Activated naive CD4-positive, alpha-beta T cell treated with anti-CD3 and anti-CD28 coated beads, Interleukin-2, amount 50 U/mL, for 72 hours (primary cell): ENCODE measurements at regions not wholly inside any gene's neighbourhood (a gene's known extent, or its start where the extent isn't known, plus 50 kb on each side); places are given as distances from the start of the nearest gene placed in this dataset.

Experiments
- ATAC-seq, 2 donors: fragments of 150-1000 bp; cut with Tn5 transposase; 2 replicates each; pipeline ENCODE4 v1.10.0; 2021; ENCODE audit warnings: mild to moderate bottlenecking in 2 of 2, moderate library complexity in 2 of 2
- DNase-seq, 2 donors: peaks; one replicate each; pipeline ENCODE4 v3.0.0; 2021 to 2022; ENCODE audit warnings: low spot score in 2 of 2
- H3K27ac Mint-ChIP-seq, 2 donors: one replicate each; pipeline ENCODE4 v1.8.0; 2022; ENCODE audit warnings: mild to moderate bottlenecking in 2 of 2, mixed read lengths in 2 of 2
- H3K36me3 Mint-ChIP-seq, 2 donors: one replicate each; pipeline ENCODE4 v1.8.0; 2022; ENCODE audit warnings: mixed read lengths in 2 of 2
- H3K9me3 Mint-ChIP-seq, 2 donors: one replicate each; pipeline ENCODE4 v1.8.0; 2022; ENCODE audit warnings: mixed read lengths in 2 of 2

- DNase-seq, result no peak
- H3K27ac Mint-ChIP-seq, result no peak overlapping the region
- H3K36me3 Mint-ChIP-seq, result no peaks in the 10 kb centered on the region
- no peak for ATAC-seq
- peaks cover 10 to 12% of the 10 kb centered on the region in 2 donors for H3K9me3 Mint-ChIP-seq
These were observed 205.4 kb upstream of the PCSK2 start for GRCh38 chr20:17021481-17021880.

- Mint-ChIP-seq H3K36me3 (no peaks in the 10 kb centered on the region), H3K27ac (no peak overlapping the region), H3K9me3 (peaks cover 13 to 21% of the 10 kb centered on the region in 2 donors)
- no peak for DNase-seq
- ATAC-seq, result no peak
These were observed 203.8 kb upstream of the PCSK2 start for GRCh38 chr20:17023036-17023435.

GRCh38 chr20:17023806-17024205, 203.0 kb upstream of the PCSK2 start:
- H3K27ac Mint-ChIP-seq, result no peak overlapping the region
- DNase-seq, result no peak
- H3K36me3 Mint-ChIP-seq, result no peaks in the 10 kb centered on the region
- peaks cover 17 to 25% of the 10 kb centered on the region in 2 donors for H3K9me3 Mint-ChIP-seq
- no peak for ATAC-seq

- DNase-seq (no peak), ATAC-seq (no peak)
- no peaks in the 10 kb centered on the region for H3K36me3 Mint-ChIP-seq
- H3K27ac Mint-ChIP-seq, result no peak overlapping the region
- peaks cover 17 to 28% of the 10 kb centered on the region in 2 donors for H3K9me3 Mint-ChIP-seq
These were observed 202.2 kb upstream of the PCSK2 start for GRCh38 chr20:17024513-17025119.

- no peak for DNase-seq
- H3K36me3 Mint-ChIP-seq, result no peaks in the 10 kb centered on the region
- no peak overlapping the region for H3K27ac Mint-ChIP-seq
- ATAC-seq, result no peak
- H3K9me3 Mint-ChIP-seq, result peaks cover 14 to 27% of the 10 kb centered on the region in 2 donors
These were observed 200.5 kb upstream of the PCSK2 start for GRCh38 chr20:17026346-17026745.

GRCh38 chr20:17029698-17030097, 197.1 kb upstream of the PCSK2 start:
- Mint-ChIP-seq H3K36me3 (no peaks in the 10 kb centered on the region), H3K9me3 (peaks cover 16 to 30% of the 10 kb centered on the region in 2 donors), H3K27ac (no peak overlapping the region)
- DNase-seq (no peak), ATAC-seq (no peak)

- peaks cover 2 to 10% of the 10 kb centered on the region in 2 donors for H3K9me3 Mint-ChIP-seq
- H3K36me3 Mint-ChIP-seq, result no peaks in the 10 kb centered on the region
- DNase-seq (no peak), ATAC-seq (no peak)
- H3K27ac Mint-ChIP-seq, result no peak overlapping the region
These were observed 190.3 kb upstream of the PCSK2 start for GRCh38 chr20:17036541-17036940.

GRCh38 chr20:17042122-17042521, 184.7 kb upstream of the PCSK2 start:
- Mint-ChIP-seq H3K9me3 (peaks cover 4 to 10% of the 10 kb centered on the region in 2 donors), H3K27ac (no peak overlapping the region), H3K36me3 (no peaks in the 10 kb centered on the region)
- no peak for DNase-seq
- ATAC-seq, result no peak

GRCh38 chr20:17043323-17043722, 183.5 kb upstream of the PCSK2 start:
- H3K36me3 Mint-ChIP-seq, result no peaks in the 10 kb centered on the region
- ATAC-seq, result no peak
- H3K9me3 Mint-ChIP-seq, result peaks cover 8 to 11% of the 10 kb centered on the region in 2 donors
- no peak overlapping the region for H3K27ac Mint-ChIP-seq
- DNase-seq, result no peak

GRCh38 chr20:17044891-17045290, 181.9 kb upstream of the PCSK2 start:
- Mint-ChIP-seq H3K27ac (no peak overlapping the region), H3K36me3 (no peaks in the 10 kb centered on the region), H3K9me3 (peaks cover 8 to 11% of the 10 kb centered on the region in 2 donors)
- DNase-seq (no peak), ATAC-seq (no peak)

GRCh38 chr20:17059465-17059864, 167.4 kb upstream of the PCSK2 start:
- DNase-seq (no peak), ATAC-seq (no peak)
- H3K36me3 Mint-ChIP-seq, result peaks cover 0 to 6% of the 10 kb centered on the region in 2 donors
- H3K9me3 Mint-ChIP-seq, result peaks cover 23 to 31% of the 10 kb centered on the region in 2 donors
- H3K27ac Mint-ChIP-seq, result no peak overlapping the region

GRCh38 chr20:17061715-17062114, 165.1 kb upstream of the PCSK2 start:
- H3K27ac Mint-ChIP-seq, result no peak overlapping the region
- no peak for DNase-seq
- H3K9me3 Mint-ChIP-seq, result peaks cover 23 to 26% of the 10 kb centered on the region in 2 donors
- ATAC-seq, result no peak
- peaks cover 0 to 6% of the 10 kb centered on the region in 2 donors for H3K36me3 Mint-ChIP-seq

GRCh38 chr20:17062712-17063111, 164.1 kb upstream of the PCSK2 start:
- Mint-ChIP-seq H3K36me3 (no peaks in the 10 kb centered on the region), H3K27ac (no peak overlapping the region), H3K9me3 (peaks cover 14 to 19% of the 10 kb centered on the region in 2 donors)
- ATAC-seq (no peak), DNase-seq (no peak)

GRCh38 chr20:17066902-17067301, 159.9 kb upstream of the PCSK2 start:
- no peak for DNase-seq
- Mint-ChIP-seq H3K9me3 (peaks cover 17 to 19% of the 10 kb centered on the region in 2 donors), H3K27ac (no peak overlapping the region), H3K36me3 (peaks cover 0 to 4% of the 10 kb centered on the region in 2 donors)
- ATAC-seq, result no peak

- Mint-ChIP-seq H3K36me3 (peaks cover 0 to 4% of the 10 kb centered on the region in 2 donors), H3K27ac (no peak overlapping the region), H3K9me3 (peaks cover 13 to 19% of the 10 kb centered on the region in 2 donors)
- DNase-seq, result no peak
- no peak for ATAC-seq
These were observed 158.6 kb upstream of the PCSK2 start for GRCh38 chr20:17068084-17068711.

GRCh38 chr20:17077030-17077429, 149.8 kb upstream of the PCSK2 start:
- ATAC-seq, result no peak
- peaks cover 14 to 19% of the 10 kb centered on the region in 2 donors for H3K9me3 Mint-ChIP-seq
- H3K36me3 Mint-ChIP-seq, result no peaks in the 10 kb centered on the region
- H3K27ac Mint-ChIP-seq, result no peak overlapping the region
- DNase-seq, result no peak

- H3K27ac Mint-ChIP-seq, result no peak overlapping the region
- no peak for ATAC-seq
These were observed 143.1 kb upstream of the PCSK2 start for GRCh38 chr20:17083738-17084137.

GRCh38 chr20:17084909-17085308, 141.9 kb upstream of the PCSK2 start:
- DNase-seq (no peak), ATAC-seq (no peak)
- H3K9me3 Mint-ChIP-seq, result peaks cover 16 to 17% of the 10 kb centered on the region in 2 donors
- H3K36me3 Mint-ChIP-seq, result peaks cover 0 to 10% of the 10 kb centered on the region in 2 donors
- no peak overlapping the region for H3K27ac Mint-ChIP-seq

More at GRCh38 chr20:17083738-17084137, 143.1 kb upstream of the PCSK2 start:
- Mint-ChIP-seq H3K9me3 (peaks cover 13 to 16% of the 10 kb centered on the region in 2 donors), H3K36me3 (peaks cover 0 to 10% of the 10 kb centered on the region in 2 donors)
- no peak for DNase-seq
